ENCODE measurements at regions not wholly inside any gene's neighbourhood (a gene's known extent, or its start where the extent isn't known, plus 50 kb on each side); places are given as distances from the start of the nearest gene placed in this dataset.

- no peak overlapping the region for H2AFZ ChIP-seq
- no peak overlapping the region for H3K9ac ChIP-seq
- 10 to 18% methylated on average over 5 of the region's 5 CpGs for WGBS, 2 experiments (ENCODE audit: low coverage in 1 of 2, low lambda C conversion rate in 2 of 2, missing lambda C conversion rate in 2 of 2)
- H3K36me3 ChIP-seq (ENCODE audit: low read depth) = no peaks in the 10 kb centered on the region
- no peaks in the 10 kb centered on the region for H3F3A ChIP-seq (ENCODE audit: insufficient read depth)
- no peak overlapping the region for H3K4me2 ChIP-seq (ENCODE audit: unreplicated experiment)
- no peaks in the 10 kb centered on the region for H3K79me2 ChIP-seq (ENCODE audit: insufficient read depth)
- no peak for TF ChIP-seq EZH2 (IDR thresholded peaks at IDR 0.05; ENCODE audit: insufficient read depth, poor library complexity, severe bottlenecking)
- TF ChIP-seq EZH2phosphoT487 (IDR thresholded peaks at IDR 0.05; ENCODE audit: insufficient read depth, low read depth) = no peak
- H3K27me3 ChIP-seq (replicated peaks; ENCODE audit: insufficient read depth) = peaks cover 18% of the 10 kb centered on the region; the same call in 1 of the 2 replicates
- peaks cover 4% of the 10 kb centered on the region; the same call in 1 of the 2 replicates for H3K4me1 ChIP-seq (ENCODE audit: insufficient read depth)
- H3K9me2 ChIP-seq (ENCODE audit: insufficient read depth) = no peaks in the 10 kb centered on the region
- in situ Hi-C loops (cut with MboI) = no loop called here
- H3K9me3 ChIP-seq (ENCODE audit: low read depth) = no peaks in the 10 kb centered on the region
- no peaks in the 10 kb centered on the region for H4K20me1 ChIP-seq (ENCODE audit: insufficient read depth)
- DNase-seq = no peak
- no peak overlapping the region for H3K4me3 ChIP-seq
- H3K27ac ChIP-seq = no peak overlapping the region
These were observed 56.3 kb upstream of the HNF1B start for GRCh38 chr17:37801171-37801570.

GRCh38 chr17:37797206-37797605, 52.3 kb upstream of the HNF1B start:
- Histone ChIP-seq H3K9ac (no peak overlapping the region), H3K27ac (no peak overlapping the region), H3K9me3 (ENCODE audit: low read depth) (no peaks in the 10 kb centered on the region), H3K27me3 (replicated peaks; ENCODE audit: insufficient read depth) (peaks cover 26% of the 10 kb centered on the region; the same call in 1 of the 2 replicates), H3K9me2 (ENCODE audit: insufficient read depth) (no peaks in the 10 kb centered on the region), H4K20me1 (ENCODE audit: insufficient read depth) (no peaks in the 10 kb centered on the region), H3K79me2 (ENCODE audit: insufficient read depth) (no peaks in the 10 kb centered on the region), H2AFZ (no peak overlapping the region), H3K36me3 (ENCODE audit: low read depth) (no peaks in the 10 kb centered on the region), H3K4me1 (ENCODE audit: insufficient read depth) (no peaks in the 10 kb centered on the region), H3F3A (ENCODE audit: insufficient read depth) (no peaks in the 10 kb centered on the region), H3K4me3 (no peak overlapping the region), H3K4me2 (ENCODE audit: unreplicated experiment) (no peak overlapping the region)
- in situ Hi-C loops (cut with MboI) = no loop called here
- TF ChIP-seq EZH2phosphoT487 (IDR thresholded peaks at IDR 0.05; ENCODE audit: insufficient read depth, low read depth) (no peak), EZH2 (IDR thresholded peaks at IDR 0.05; ENCODE audit: insufficient read depth, poor library complexity, severe bottlenecking) (no peak)
- DNase-seq = peak; percentile 30

- H4K20me1 ChIP-seq (ENCODE audit: insufficient read depth) = no peaks in the 10 kb centered on the region
- no peak for TF ChIP-seq EZH2phosphoT487 (IDR thresholded peaks at IDR 0.05; ENCODE audit: insufficient read depth, low read depth)
- no peak for TF ChIP-seq EZH2 (IDR thresholded peaks at IDR 0.05; ENCODE audit: insufficient read depth, poor library complexity, severe bottlenecking)
- no peak overlapping the region for H3K27ac ChIP-seq
- H3K9me2 ChIP-seq (ENCODE audit: insufficient read depth) = no peaks in the 10 kb centered on the region
- no peaks in the 10 kb centered on the region for H3F3A ChIP-seq (ENCODE audit: insufficient read depth)
- H3K36me3 ChIP-seq (ENCODE audit: low read depth) = no peaks in the 10 kb centered on the region
- H3K9ac ChIP-seq = no peak overlapping the region
- no peak for DNase-seq
- H3K4me2 ChIP-seq (ENCODE audit: unreplicated experiment) = no peak overlapping the region
- H3K4me1 ChIP-seq (ENCODE audit: insufficient read depth) = no peaks in the 10 kb centered on the region
- no peaks in the 10 kb centered on the region for H3K9me3 ChIP-seq (ENCODE audit: low read depth)
- H3K79me2 ChIP-seq (ENCODE audit: insufficient read depth) = no peaks in the 10 kb centered on the region
- no peak overlapping the region for H2AFZ ChIP-seq
- peaks cover 22% of the 10 kb centered on the region; the same call in 1 of the 2 replicates for H3K27me3 ChIP-seq (replicated peaks; ENCODE audit: insufficient read depth)
- in situ Hi-C loops (cut with MboI) = no loop called here
- WGBS, 2 experiments (ENCODE audit: low coverage in 1 of 2, low lambda C conversion rate in 2 of 2, missing lambda C conversion rate in 2 of 2) = 39 to 43% methylated on average over 8 of the region's 8 CpGs
- H3K4me3 ChIP-seq = no peak overlapping the region
These were observed 51.2 kb upstream of the HNF1B start for GRCh38 chr17:37796076-37796475.

Measured in GM23248 (cell line).